HG03575 (cell line): ENCODE measurements at regions not wholly inside any gene's neighbourhood (a gene's known extent, or its start where the extent isn't known, plus 50 kb on each side); places are given as distances from the start of the nearest gene placed in this dataset.
"Not testable (repeated sequence)": the region's sequence is repeated elsewhere in the genome, so short reads cannot be mapped to it uniquely, and the experiment has no call there.

Experiments used
- ATAC-seq: cut with Tn5 transposase; IDR thresholded peaks from one replicate; pipeline ENCODE4 v1.9.1; 2021; ENCODE audit not compliant: unreplicated experiment, insufficient number of reproducible peaks, low FRiP score; ENCODE audit errors: extremely low read depth

DNA sequence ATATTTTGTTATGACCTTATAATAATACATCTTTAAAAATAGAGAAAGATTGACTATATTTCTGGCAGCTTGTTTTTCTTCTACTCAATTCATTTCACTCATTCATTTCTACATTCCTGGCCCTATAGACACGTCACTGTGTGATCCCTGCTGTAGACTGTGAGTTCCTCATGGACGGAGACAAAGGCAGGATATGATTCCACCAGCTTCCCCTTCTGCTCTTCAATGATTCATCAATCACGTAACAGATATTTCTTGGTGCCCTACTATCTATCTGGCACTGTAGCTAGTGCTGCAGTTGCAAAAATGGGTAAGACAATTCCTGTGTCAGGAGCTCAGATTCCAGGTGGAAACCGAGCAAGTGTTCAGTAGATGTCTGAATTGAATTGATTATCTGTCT is 415.0 kb downstream of the SFMBT2 start:
- no peak for ATAC-seq

GRCh38 chr10:6995341-6995740 is 415.3 kb upstream of the PRKCQ start:
- ATAC-seq, result no peak

DNA sequence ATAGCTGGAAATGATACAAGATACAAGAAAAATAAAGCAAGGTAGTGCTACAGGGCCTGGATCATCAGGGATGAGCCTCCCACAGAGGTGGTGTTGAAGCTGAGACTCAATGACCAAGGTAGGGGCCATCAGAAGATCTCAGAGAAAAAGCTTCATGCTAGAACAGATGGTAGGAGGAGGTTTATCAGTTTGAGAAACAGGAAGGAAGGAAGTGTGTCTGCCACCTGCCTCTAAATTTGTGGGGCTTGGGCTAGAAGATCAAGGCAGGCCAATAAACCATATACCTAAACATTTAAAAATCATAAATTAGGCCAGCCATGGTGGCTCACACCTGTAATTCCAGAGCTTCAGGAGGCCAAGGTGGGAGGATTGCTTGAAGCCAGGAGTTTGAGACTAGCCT is 410.8 kb upstream of the PRKCQ start:
- no peak for ATAC-seq

DNA sequence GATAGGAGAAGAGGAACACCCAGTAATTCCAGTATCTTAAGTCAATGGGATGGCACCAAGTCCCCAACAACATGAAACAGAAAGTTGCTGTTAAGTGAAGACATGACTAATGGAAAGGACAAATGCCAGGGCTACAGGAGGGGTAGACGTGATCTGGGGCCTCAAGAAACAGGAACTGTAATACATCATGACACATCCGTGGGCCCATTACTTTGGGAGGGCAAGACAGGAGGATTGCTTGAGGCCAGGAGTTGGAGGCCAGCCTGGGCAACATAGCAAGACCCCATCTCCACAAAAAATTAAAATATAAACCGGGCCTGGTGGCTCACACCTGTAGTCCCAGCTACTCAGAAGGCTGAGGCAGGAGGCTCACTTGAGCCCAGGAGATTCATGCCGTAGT is 408.6 kb upstream of the PRKCQ start:
- ATAC-seq, result no peak

GRCh38 chr10:6987536-6987945 is 407.5 kb upstream of the PRKCQ start:
- ATAC-seq, result no peak

DNA sequence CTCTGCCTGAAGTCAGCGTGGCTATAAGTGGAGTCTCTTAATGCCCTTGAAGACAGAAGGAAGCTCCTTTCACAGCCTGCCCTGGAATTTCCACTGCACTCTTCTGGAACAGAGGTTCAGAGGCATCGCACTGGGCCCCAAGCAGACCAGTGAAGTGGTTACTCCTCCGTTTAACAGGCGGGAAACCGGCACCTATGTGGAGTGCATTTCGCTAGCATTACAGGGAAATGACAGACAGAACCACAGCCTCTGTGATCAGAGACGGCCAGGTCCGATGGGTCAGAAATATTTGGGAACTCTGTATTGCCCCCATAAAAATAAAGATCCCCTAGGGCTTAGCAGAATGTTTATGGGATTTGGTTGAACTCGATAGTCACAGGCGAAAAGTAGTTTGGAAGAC is 406.9 kb upstream of the PRKCQ start:
- ATAC-seq, result no peak

DNA sequence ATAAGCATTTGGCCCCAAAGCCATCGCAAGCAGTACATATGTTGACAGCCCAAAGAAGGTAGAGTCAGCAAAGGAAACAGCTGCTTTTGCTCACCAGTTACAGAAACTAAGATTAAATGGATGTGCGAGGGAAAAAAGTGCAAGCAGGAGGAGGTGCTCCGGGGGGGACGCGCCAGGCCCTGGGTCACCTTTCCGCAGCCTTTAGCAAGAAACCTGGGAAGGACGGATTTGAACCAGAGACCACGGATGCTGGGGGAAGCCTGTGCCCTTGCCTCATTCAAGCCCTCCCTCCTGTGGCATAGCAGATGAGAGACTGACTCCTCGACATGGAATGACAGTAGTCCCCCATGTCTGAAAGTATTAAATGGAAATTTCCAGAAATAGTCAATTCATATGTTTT is 405.6 kb upstream of the PRKCQ start:
- ATAC-seq, result no peak

- no peak for ATAC-seq
Measured at GRCh38 chr10:6984971-6985370, 404.9 kb upstream of the PRKCQ start.

DNA sequence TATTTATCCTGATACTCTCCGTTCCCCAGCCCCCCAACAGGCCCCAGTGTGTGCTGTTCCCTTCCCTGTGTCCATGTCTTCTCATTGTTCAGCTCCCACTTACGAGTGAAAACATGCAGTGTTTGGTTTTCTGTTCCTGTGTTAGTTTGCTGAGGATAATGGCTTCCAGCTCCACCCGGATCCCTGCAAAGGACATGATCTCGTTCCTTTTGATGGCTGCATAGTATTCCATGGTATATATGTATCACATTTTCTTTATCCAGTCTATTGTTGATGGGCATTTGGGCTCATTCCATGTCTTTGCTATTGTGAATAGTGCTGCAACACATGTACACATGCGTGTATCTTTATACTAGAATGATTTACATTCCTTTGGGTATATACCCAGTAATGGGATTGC is 403.9 kb upstream of the PRKCQ start:
- not testable (repeated sequence) for ATAC-seq

GRCh38 chr10:6980353-6980752 is 400.3 kb upstream of the PRKCQ start:
- no peak for ATAC-seq

GRCh38 chr10:6979371-6979770 is 399.3 kb upstream of the PRKCQ start:
- ATAC-seq, result no peak

DNA sequence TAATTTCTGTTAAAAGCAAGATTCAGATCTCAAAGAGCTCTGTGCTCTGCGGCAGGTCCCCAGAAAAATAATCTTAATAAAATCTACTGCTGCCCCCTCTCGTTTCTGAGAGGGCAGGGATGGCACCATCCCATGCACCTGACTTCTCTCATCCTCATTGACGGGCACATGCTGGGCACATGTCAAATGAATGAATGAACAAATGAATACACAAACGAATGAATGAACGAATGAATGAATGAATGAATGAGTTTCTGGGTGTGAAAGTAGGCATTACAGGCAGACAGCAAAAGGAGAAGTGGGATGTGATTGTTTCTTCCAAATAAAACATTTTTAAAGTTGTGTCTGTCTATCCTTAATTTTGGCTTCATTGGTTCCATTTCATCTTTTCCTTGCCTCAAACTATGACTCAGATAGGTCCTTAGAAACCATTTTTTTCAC is 398.1 kb upstream of the PRKCQ start:
- ATAC-seq, result no peak

GRCh38 chr10:6977398-6978186 is 397.5 kb upstream of the PRKCQ start:
- ATAC-seq, result no peak

GRCh38 chr10:6973899-6974298 is 393.8 kb upstream of the PRKCQ start:
- ATAC-seq, result no peak

GRCh38 chr10:6972226-6972625 is 392.1 kb upstream of the PRKCQ start:
- ATAC-seq, result no peak

DNA sequence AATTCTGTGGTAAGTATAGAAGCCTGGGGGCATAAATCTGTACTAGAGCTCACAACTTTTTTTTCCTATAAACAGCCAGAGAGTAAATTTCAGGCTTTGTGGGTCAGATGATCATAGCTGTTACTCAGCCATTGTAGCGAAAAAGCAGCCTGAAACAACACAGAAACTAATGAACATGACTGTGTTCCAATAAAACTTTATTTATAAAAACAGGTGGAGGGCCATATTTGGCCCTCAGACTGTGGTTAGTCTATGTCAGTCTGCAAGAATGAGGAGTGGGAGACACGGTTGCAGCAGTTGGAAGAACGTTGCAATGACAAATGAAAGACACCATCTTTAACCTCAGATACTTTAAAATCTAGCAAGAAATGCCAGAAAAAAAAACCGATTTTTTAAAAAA is 389.6 kb upstream of the PRKCQ start:
- no peak for ATAC-seq

- ATAC-seq, result no peak
Measured at GRCh38 chr10:6964543-6964942, 384.5 kb upstream of the PRKCQ start.

- ATAC-seq, result no peak
Measured at GRCh38 chr10:6962576-6962975, 382.5 kb upstream of the PRKCQ start.

DNA sequence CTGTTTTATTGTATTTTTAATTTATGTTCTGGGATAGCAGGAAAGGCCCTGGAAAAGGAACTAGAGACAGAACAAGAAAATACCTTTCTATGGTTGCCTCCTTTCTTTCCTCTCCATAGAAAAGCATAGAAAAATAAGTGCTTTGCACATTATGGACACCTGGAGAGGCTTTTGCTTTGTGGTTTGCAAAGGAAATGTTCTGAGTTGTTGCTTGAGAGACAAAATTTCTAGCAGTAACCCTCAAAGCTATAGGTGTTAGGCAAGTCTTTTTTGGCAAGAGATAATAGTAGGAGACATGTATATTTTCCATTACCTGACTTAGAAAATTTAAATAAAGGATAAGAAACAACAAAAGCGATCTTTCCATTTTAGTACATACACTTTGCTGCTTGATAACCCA is 378.6 kb upstream of the PRKCQ start:
- no peak for ATAC-seq

- no peak for ATAC-seq
Measured at GRCh38 chr10:6958254-6958653, 378.2 kb upstream of the PRKCQ start.

GRCh38 chr10:6957851-6958250 is 377.8 kb upstream of the PRKCQ start:
- no peak for ATAC-seq
